Osteocyte (in vitro differentiated cells): ENCODE measurements at regions not wholly inside any gene's neighbourhood (a gene's known extent, or its start where the extent isn't known, plus 50 kb on each side); places are given as distances from the start of the nearest gene placed in this dataset.
"Not testable (repeated sequence)": the region's sequence is repeated elsewhere in the genome, so short reads cannot be mapped to it uniquely, and the experiment has no call there.

ENCODE experiments used
- DNase-seq: peaks from one replicate; pipeline ENCODE4 v3.0.0; 2021; ENCODE audit warnings: mixed read lengths; ENCODE audit not compliant: unreplicated experiment; ENCODE audit errors: extremely low spot score
- H3K27ac Mint-ChIP-seq: one replicate; pipeline ENCODE4 v1.8.0; 2021; ENCODE audit warnings: mild to moderate bottlenecking, mixed read lengths; ENCODE audit not compliant: unreplicated experiment
- H3K27me3 Mint-ChIP-seq: one replicate; pipeline ENCODE4 v1.8.0; 2021; ENCODE audit warnings: mixed read lengths; ENCODE audit not compliant: unreplicated experiment
- H3K36me3 Mint-ChIP-seq: one replicate; pipeline ENCODE4 v1.8.0; 2021; ENCODE audit warnings: mixed read lengths; ENCODE audit not compliant: unreplicated experiment
- H3K4me1 Mint-ChIP-seq: one replicate; pipeline ENCODE4 v1.8.0; 2021; ENCODE audit warnings: mixed read lengths; ENCODE audit not compliant: unreplicated experiment
- H3K4me3 Mint-ChIP-seq: one replicate; pipeline ENCODE4 v1.8.0; 2021; ENCODE audit warnings: mild to moderate bottlenecking, moderate library complexity, mixed read lengths; ENCODE audit not compliant: unreplicated experiment
- H3K9me3 Mint-ChIP-seq: one replicate; pipeline ENCODE4 v1.8.0; 2021; ENCODE audit warnings: mixed read lengths; ENCODE audit not compliant: unreplicated experiment
- CTCF ChIP-seq: fragments of 200-600 bp; sonication (generic); IDR thresholded peaks from 2 replicates; pipeline ENCODE4 v1.5.0; 2021; ENCODE audit warnings: antibody characterized with exemption, mild to moderate bottlenecking, moderate library complexity

- no peak for TF ChIP-seq CTCF
- Mint-ChIP-seq H3K27me3 (no peaks in the 10 kb centered on the region), H3K4me3 (no peak overlapping the region), H3K27ac (no peak overlapping the region), H3K36me3 (no peaks in the 10 kb centered on the region), H3K9me3 (no peaks in the 10 kb centered on the region), H3K4me1 (no peaks in the 10 kb centered on the region)
- DNase-seq = no peak
Measured at GRCh38 chr17:70519300-70519699, 350.0 kb downstream of the KCNJ2 start.

- DNase-seq = no peak
- Mint-ChIP-seq H3K27ac (no peak overlapping the region), H3K27me3 (no peaks in the 10 kb centered on the region), H3K9me3 (no peaks in the 10 kb centered on the region), H3K4me3 (no peak overlapping the region), H3K36me3 (no peaks in the 10 kb centered on the region), H3K4me1 (no peaks in the 10 kb centered on the region)
- no peak for TF ChIP-seq CTCF
Measured at GRCh38 chr17:70520447-70520846, 351.1 kb downstream of the KCNJ2 start.

DNA sequence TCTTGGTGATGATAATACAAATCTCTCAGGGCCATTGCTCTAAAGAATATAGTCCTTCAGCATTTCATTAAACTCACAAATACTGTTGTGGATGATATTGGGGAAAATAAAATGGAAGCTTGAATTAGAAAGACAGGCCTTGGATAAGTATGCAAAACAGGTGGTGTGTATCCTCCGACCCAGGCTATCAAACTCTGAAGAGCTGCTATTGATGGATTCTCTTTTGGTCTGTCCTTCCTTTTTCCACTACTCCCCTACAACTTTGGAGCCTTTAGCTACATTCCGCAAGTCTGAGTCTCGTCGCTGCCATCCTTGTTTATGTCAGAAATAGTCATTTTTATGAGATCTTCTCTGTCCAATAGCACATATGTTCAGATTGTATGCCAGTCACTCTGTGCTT, 351.6 kb downstream of the KCNJ2 start:
- H3K9me3 Mint-ChIP-seq = no peaks in the 10 kb centered on the region
- no peaks in the 10 kb centered on the region for H3K4me1 Mint-ChIP-seq
- TF ChIP-seq CTCF = no peak
- H3K4me3 Mint-ChIP-seq = no peak overlapping the region
- DNase-seq = no peak
- H3K27me3 Mint-ChIP-seq = no peaks in the 10 kb centered on the region
- no peaks in the 10 kb centered on the region for H3K36me3 Mint-ChIP-seq
- no peak overlapping the region for H3K27ac Mint-ChIP-seq

DNA sequence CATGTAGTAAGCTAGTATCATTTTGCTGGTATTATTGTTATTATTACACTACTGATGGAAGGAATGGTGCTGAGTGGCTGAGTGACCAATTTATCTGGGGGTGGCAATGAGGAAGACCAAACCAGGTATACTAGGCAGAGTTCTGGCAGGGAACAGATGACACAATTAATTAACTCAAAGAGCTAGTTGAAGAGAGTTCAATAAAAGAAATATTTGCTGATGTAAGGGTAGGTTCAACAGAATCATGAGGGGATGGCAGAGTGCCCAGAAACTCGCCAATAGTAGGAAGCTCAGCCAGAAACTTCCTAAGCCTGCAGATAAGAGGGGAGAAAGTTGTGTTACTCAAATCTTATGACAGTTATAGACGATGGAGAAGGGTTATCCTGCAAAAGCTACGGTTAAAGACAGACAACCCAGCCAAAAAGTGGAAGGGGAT, 352.5 kb downstream of the KCNJ2 start:
- no peak for DNase-seq
- Mint-ChIP-seq H3K27ac (no peak overlapping the region), H3K4me1 (no peaks in the 10 kb centered on the region)

DNA sequence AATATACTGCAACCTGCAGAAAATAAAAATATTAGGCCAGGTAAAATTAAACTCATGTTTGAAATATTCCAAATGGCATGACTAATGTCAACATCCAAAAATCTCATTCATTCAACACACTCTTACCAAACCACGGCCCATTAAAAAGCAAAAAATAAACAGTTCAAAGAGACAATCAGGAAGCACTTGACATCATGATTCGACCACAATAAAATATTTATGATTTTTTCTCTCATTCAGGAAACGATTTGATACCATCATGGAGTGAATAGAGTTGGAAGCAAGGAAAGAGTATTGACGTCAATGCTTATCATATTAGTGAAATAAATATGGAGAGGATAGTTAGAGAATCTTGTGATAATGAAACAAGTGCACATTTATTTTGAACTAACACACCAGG, 354.1 kb downstream of the KCNJ2 start:
- H3K4me1 Mint-ChIP-seq = no peaks in the 10 kb centered on the region
- peaks cover 6% of the 10 kb centered on the region for H3K27me3 Mint-ChIP-seq

More for the DNA sequence above, 352.5 kb downstream of the KCNJ2 start:
- peaks cover 2% of the 10 kb centered on the region for H3K27me3 Mint-ChIP-seq
- H3K4me3 Mint-ChIP-seq = no peak overlapping the region
- H3K9me3 Mint-ChIP-seq = no peaks in the 10 kb centered on the region
- no peak for TF ChIP-seq CTCF
- no peaks in the 10 kb centered on the region for H3K36me3 Mint-ChIP-seq

DNA sequence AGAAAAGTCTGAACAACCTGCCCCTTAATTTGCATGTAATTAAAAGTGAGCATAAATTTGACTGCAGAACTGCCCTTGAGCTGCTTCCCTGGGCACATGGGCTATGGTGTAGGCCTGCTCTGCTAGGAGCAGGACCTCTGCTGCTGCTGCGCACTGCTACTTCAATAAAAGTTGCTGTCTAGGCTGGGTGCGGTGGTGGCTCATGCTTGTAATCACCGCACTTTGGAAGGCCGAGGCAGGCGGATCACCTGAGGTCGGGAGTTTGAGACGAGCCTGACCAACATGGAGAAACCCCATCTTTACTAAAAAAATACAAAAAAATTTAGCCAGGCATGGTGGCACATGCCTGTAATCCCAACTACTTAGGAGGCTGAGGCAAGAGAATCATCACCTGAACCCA, 355.7 kb downstream of the KCNJ2 start:
- H3K9me3 Mint-ChIP-seq, H3K4me1 Mint-ChIP-seq, H3K4me3 Mint-ChIP-seq, H3K36me3 Mint-ChIP-seq, H3K27me3 Mint-ChIP-seq, H3K27ac Mint-ChIP-seq, DNase-seq: not testable (repeated sequence)

More for the DNA sequence above, 354.1 kb downstream of the KCNJ2 start:
- H3K9me3 Mint-ChIP-seq = no peaks in the 10 kb centered on the region
- TF ChIP-seq CTCF = no peak
- no peak overlapping the region for H3K27ac Mint-ChIP-seq
- no peak overlapping the region for H3K4me3 Mint-ChIP-seq
- H3K36me3 Mint-ChIP-seq = no peaks in the 10 kb centered on the region
- no peak for DNase-seq
